RKO (cell line): ENCODE measurements at regions not wholly inside any gene's neighbourhood (a gene's known extent, or its start where the extent isn't known, plus 50 kb on each side); places are given as distances from the start of the nearest gene placed in this dataset.
"Not testable (repeated sequence)": the region's sequence is repeated elsewhere in the genome, so short reads cannot be mapped to it uniquely, and the experiment has no call there.

Source experiments
- DNase-seq: peaks from one replicate; pipeline ENCODE4 v3.0.0-alpha.2; 2016; ENCODE audit warnings: low spot score

DNA sequence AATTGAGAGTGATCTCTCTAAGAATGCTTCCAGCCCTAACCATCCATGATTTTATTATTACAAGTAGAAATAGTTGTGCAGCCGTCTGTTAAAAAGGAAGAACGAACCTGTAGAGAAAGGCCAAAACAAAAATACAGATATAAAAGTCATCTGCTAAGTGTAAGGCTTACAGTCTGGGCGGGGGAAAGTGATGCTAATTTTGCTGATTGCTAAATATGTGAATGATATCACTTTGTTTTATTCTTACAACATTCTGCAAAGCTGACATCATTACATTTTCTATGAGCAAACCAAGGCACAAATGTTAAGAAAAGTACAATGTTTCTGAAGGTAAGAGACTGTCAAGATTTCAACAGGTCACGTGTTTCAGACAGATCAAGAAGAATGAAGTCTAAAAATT, 101.5 kb upstream of the RAP1B start:
- DNase-seq, result no peak

DNA sequence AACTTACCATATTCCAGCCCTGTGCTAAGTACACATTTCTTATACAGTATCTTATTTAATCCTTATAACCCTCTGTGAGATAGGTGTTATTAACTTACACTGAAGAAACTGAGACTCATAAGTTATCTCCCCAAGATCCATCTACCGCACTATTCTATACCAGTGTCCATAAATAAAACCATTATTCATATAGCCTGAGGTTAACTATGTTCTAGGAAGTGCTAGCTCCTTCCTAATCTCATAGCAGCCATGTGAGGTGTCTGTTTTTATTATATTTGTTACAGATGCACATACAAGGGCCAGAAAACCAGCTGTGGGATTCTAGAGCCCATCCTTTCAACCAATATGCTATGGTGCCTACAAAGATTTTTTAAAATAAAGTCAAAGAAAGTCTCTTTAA, 100.3 kb upstream of the RAP1B start:
- no peak for DNase-seq

DNA sequence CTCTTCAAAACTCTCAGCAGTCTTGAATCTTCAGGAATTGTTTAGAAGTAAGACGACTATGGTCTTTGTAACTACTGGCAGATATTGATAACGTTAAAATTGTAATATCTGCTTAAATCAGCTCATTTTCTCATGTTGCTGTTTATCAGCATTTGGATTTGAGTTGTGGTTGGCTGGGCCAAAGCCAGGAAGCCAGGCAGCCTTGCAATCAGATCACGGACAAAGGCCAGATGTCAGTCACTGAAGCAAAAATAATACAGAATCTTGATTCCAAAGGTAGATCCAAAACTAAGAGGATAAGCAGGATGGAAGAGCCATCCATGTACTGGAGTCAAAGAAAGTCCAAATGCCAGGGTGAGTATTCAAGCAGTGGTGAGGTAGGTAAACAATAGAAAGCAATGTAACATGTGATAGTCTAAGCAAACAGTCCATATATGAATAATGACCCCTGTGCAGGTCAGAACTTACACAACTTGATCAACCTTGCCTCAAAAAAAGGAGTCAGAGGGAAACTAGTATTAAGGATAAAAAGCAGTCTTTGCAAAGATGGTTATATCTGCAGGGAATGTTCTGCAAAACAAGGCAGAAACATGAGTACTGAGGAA, 95.8 kb upstream of the RAP1B start:
- no peak for DNase-seq

DNA sequence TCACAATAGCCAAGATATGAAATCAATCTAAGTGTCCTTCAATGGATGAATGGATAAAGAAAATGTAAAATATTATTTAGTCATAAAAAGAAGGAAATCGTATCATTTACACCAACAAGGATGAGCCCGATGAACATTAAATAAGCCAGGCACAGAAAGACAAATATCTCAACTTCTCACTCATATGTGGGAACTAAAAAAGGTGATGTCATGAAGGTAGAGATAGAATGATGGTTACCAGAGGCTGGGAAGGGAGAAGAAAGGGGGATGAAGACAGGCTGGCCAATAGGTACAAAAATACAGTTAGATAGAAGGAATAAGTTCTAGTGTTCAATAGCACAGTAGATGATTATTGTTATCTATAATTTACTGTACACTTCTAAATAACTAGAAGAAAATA, 94.9 kb upstream of the RAP1B start:
- no peak for DNase-seq

DNA sequence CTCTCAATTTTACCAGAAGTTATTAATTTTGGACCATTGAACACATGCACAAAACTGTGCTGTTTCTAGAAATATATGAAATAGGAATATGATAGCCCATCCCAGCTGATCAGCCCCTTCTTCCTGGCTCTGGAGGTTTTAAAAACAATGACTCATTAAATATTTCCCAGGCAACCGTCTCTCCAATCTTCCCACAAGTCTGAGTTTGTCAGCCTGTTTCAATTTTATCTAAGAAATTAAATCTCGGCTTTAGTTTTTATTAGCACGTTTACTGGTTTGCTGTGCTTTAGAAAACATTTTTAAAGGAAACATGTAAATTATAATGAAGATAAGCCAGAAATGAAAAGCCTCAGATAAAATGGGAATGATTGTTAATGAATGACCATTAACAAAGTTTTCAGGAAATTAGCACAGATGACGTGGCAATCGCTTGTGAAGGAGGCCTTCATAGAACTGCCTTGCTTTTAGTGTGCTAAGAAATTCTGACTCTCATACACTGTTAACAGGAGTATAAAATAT, 89.3 kb upstream of the RAP1B start:
- peak; percentile 21 for DNase-seq

DNA sequence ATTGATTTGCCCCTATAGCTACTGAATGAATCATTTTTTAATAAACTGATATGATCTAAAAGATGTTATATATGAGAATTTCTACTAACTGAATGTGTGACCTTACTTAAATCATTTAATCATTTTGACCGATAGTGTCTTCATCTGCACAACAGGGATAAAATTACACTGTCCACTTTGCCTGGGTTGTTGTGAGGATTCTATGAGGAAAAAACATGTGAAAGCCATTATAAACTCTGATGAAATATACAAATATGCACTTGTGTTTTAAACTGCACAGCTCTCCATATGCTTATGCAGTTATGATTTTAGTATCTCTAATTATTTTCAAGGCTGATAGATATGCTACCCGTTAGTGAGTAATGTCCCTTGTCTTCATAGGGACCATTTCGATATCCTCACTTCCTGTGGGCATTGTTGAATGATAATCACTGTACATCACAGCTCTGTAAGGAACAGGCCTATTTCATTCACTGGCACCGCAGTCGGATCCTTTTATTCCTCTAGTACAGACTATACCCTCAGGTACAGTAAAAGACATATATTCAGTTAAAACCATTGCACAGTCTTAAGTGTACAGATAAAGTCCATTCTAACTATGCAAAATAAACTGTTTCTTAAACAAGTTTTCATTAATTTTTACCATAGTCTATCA, 88.7 kb upstream of the RAP1B start:
- DNase-seq, result no peak

DNA sequence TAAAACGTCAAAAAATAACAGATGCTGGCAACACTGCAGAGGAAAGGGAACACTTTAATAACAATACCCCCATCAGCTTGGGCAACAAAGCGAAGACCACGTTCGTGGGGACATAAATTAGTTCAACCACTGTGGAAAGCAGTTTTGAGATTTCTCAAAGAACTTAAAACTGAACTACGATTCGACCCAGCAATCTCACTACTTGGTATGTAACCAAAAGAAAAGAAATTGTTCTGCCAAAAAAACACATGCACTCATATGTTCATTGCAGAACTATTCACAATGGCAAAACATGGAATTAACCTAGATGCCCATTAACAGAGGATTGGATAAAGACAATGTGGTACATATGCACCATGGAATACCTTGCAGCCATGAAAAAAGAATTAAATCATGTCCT, 81.2 kb upstream of the RAP1B start:
- no peak for DNase-seq

DNA sequence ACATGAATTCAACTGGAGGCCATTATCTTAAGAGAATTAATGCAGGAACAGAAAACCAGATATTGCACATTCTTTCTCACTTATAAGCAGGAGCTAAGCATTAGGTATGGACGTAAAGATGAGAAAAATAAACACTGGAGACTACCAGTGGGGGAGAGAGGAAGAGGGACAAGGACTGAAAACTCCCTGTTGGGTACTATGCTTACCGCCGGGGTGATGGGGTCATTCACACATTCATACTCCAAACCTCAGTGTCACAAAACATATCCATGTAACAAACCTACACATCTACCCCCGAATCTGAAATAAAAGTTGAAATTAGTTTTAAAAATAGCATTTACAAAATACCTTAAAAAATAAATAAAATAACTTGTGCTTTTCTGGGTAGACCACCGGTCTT, 80.8 kb upstream of the RAP1B start:
- DNase-seq, result no peak

DNA sequence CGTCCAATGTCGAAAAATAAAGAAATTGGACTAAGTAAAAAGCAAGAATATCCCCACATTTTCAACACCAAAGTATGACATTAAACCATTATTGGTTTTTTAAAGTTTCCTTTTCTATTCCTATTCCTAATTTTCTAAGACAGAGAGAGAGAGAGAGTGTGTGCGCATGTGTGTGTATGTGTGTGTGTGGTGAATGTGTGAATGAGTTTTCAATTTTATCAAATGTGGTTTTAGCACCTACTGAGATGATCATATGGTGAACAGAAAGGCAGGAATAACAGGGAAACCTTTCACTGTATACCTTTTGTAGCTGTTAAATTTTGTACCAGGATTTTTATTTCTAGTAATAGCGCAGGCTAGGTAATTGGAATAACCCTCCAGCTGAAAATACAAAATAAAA, 80.4 kb upstream of the RAP1B start:
- DNase-seq, result no peak

DNA sequence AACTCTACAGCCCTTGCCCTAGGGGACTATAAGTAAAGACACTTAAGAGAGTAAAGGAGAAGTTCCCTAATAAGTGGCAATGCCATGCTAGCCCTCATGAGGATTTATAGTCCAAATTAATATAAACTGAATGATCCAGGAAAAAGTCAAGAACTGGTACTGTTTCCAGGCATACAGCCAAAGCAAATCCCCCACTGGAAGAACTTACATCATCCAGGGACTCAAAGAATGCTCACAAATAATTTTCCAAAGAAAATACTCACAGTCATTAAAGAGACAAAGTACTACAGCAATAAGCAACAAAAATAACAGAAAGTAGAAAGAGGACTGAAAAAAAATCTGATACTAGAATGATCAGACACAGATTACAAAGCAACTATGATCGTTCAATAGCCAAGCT, 79.7 kb upstream of the RAP1B start:
- DNase-seq, result no peak

DNA sequence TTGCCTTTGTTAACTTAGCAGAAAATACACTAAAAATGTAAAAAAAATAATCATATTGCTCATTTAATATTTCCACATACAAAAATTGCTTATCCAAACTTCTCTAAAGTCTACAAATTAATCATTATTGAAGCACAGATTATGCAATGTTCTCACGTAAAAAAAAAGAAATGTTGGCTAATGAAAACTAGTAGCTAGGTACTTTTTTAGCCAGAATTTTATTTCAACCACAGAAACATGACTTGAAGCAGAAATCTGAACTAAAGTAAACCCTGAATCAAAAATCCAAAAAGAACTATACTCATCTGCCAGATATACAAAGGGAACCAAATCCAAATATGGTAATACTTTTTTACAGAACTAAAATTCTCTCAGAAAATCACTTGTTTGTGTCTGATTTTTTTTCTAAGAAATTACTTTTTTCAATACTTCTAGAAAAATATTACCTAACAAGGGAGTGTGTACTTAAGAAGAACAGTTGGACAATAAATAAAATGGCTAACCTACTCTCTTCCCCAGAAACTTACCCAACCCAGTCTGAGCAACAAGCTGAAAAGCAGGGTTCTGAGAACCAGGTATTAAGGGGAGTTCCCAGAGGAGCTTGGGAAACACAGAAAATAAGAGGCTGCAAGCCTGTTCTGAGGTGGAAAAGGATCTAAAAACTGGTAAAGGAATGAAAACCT, 78.4 kb upstream of the RAP1B start:
- no peak for DNase-seq

DNA sequence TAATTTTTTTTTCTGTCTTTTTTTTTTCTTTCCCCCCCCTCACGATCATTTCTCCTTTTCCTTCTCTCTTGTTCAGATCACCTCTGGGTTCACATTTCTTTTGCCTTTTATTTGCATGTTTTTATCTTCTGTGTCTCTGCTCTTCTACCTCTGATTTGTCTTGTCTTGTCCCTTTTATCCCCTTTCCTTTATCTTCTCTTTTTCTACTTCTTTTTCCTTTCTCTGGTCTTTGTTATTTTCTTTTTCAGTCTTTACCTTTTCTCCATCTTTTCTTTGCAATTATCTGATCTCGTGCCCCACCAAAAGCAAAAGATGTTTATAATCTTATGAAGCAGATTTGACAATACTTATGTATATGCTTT, 77.8 kb upstream of the RAP1B start:
- no peak for DNase-seq

DNA sequence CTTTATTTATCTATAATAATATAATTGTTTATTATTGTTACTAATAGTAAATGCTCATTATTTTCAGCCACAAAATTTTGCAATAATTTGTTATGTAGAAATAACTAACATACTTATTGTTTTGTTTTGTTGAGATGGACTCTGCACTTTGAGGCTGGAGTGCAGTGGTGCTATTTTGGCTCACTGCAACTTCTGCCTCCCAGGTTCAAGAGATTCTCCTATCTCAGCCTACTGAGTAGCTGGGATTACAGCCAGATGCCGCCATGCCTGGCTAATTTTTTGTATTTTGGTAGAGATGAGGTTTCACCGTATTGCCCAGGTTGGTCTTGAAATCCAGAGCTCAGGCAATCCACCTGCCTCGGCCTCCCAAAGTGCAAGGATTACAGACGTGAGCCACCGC, 76.6 kb upstream of the RAP1B start:
- no peak for DNase-seq

DNA sequence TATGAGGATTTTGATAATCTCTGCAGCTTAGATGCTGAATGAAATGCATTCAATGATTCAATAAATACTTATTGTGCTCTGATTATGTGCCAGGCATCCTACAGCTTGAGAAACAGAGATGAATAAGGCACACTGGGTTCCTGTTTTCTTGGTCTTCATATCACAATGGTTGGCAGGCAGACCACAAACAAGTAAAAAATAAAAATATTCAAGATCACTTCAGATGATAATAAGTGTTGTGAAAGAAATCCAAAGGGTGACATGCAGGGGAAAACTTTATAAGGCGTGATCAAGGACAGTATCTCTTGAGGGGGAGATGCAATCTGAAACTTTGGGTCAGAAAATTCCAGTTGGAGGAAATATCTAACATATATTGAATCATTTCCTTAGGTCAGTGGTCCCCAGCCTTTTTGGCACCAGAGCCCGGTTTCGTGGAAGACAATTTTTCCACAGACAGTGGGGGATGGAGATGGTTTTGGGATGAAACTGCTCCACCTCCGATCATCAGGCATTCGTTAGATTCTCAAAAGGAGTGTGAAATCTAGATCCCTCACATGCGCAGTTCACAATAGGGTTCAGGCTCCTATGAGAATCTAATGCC, 73.7 kb upstream of the RAP1B start:
- no peak for DNase-seq

DNA sequence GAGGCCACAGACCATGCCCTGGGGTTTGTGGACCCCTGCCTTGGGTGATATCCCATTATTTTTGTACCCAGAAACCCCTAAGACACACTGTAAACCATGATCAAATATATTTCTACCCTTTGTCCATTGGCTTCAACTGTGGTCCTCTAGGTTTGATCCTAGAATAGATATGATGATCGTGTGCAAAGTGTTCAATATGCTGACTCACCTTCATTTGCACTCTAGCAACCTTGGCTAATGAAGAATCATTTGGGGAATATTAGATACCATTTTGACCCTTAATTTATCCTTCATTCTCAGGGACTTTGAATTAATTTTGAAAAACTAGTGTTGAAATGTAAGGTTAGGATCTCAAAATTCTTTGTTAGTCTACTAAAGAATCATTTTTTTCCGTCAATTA, 73.1 kb upstream of the RAP1B start:
- no peak for DNase-seq

DNA sequence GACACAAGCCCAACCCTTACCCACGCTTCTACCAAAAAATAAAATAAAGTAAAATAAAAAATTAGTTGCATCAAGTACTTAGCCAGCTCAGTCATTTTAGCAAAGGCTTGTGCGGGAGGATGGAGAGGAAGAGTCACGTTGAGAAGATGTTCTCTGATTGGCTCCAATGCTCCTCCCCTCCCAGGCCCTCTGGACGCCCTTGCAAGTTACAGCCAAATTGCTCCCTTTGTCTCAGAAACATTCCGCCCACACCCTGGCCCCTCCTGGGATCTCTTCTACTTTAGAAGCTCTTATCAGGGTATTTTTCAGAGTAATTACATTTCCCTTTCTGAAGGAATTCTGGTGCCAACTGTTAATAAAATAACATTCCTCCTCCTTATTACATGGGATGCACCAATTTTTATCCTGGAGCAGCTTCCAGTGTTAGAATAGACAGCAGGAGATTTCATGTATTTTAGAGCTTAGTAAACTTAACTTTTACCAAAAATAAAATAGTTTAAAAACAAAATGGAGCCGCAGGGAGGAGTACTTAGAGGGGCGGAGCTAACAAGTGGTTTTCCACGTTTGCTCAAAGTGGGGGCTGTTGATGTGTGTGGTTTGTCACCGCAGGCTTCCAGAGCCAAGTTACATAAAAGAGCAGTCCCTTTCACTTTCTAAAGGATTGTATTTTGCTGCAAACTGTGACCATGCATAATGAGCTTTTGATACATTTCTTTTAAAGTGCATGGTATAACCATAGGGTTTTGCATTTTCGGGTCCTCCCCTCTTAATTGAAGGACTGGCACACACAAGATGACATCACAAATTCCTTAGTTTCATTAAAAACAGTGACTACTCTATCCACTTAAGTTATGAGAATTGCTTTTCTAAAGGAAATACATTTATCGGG, 71.7 kb upstream of the RAP1B start:
- no peak for DNase-seq

DNA sequence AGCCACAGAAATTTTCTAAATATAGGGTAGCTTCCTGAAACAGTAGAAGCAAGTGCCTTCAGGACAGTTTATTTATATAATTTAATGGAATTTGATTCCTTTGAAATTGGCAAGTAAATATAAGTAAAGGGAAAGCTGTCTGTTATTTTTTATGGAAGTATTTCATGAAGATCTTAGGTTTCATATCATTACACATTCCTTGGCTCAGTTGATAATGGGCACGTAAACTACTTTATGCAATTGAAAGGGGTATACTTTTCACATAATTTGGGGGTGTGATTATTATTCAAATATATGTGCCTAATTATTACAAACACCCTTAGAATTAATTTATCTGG, 71.1 kb upstream of the RAP1B start:
- DNase-seq, result no peak

DNA sequence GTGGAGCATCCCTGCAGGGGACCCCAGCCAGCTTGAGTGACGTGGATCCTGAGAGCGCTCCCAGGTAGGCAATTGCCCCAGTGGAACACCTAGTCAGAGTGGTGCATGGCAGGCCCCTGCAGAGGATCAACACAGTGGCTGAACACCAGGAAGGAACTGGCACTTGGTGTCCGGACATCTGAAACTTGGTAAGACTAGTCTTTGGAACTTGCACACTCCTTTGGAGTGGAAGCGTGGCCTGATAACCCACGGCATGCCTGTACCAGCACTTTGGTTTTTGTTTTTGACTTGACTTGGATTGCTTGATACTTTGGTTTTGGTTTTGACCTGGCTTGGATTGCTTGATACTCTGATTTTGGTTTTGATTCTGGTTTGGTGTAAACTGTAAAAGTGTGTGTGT, 69.9 kb upstream of the RAP1B start:
- DNase-seq, result not testable (repeated sequence)

DNA sequence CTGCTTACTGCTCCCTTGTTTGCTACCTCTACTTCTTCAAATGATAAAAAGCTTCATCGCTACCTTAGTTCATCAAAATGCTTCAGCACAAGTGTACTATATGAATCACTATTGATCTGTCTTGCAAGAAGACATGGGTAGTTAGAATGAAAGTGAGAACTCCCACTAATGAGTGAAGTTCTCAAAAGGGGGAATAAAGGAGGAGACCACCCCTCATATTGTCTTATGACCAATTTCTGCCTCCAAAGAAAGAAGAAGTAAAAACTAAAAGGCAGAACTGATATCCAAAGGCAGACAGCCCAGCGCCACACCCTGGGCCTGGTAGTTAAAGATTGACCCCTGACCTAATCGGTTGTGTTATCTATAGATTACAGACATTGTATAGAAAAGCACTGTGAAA, 63.4 kb upstream of the RAP1B start:
- DNase-seq, result not testable (repeated sequence)

DNA sequence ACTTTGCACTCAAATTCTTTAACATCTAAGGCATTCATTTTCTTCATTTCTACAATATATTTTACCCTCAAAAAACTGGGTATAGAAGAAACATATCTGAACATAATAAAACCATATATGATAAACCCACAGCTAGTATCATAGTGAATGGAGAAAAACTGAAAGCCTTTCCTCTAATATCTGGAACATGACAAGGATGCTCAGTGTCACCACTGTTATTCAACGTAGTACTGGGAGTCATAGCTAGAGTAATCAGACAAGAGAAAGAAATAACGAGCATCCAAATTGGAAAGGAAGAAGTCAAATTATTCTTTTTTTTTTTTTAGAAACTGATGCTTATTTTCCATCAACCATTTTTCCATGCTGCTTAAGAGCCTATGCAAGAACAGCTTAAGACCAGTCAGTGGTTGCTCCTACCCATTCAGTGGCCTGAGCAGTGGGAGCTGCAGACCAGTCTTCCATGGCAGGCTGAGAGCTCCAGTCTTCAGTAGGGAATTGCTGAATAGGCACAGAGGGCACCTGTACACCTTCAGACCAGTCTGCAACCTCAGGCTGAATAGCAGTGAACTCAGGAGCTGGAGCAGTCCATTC, 58.0 kb upstream of the RAP1B start:
- not testable (repeated sequence) for DNase-seq

DNA sequence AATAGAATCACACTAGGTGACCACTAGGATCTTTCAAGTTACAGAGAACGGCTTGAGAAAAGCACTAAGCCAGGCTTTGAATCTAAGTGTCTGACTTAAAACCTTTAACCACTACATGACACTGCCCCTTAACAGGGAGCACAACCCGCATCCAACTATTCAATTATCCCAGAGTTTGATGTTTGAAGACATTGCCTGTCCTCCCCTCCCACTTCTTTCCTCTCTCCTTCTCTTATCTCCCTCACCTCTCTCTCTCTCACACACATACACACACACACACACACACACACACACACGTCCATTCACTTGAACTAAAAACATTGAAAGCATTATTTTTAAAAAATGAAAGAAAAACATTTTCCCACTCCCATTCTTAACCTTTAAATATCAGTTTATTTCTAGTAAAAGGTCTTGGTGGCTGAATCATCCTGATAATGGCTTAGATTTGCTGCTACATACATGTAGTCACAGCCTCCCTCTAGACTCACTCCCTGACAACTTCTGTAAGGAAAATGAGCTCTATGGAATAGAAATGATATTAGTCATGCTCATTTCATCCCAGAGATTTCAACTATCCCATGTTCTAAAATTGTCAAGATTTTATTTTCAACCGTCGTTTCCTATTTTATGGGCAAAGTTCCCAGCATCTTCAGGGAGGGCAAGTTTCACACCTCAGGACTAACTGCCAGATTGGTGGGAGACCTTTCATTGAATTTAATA, 53.5 kb upstream of the RAP1B start:
- peak; percentile 40 for DNase-seq
